Activated naive CD8-positive, alpha-beta T cell treated with anti-CD3 and anti-CD28 coated beads, Interleukin-2, amount 10 ng/mL, durations not matched to agents 7 days and 5 days (primary cell): ENCODE measurements at regions not wholly inside any gene's neighbourhood (a gene's known extent, or its start where the extent isn't known, plus 50 kb on each side); places are given as distances from the start of the nearest gene placed in this dataset.
"Not testable (repeated sequence)": the region's sequence is repeated elsewhere in the genome, so short reads cannot be mapped to it uniquely, and the experiment has no call there.

Experiments
- ATAC-seq: fragments of 150-1000 bp; cut with Tn5 transposase; one replicate; pipeline ENCODE4 v1.10.0; 2021; ENCODE audit warnings: low read depth, moderate library complexity
- POLR2A ChIA-PET: fragments of 350-600 bp; sonication (Branson Sonifier 250); formaldehyde crosslinking; loops from one replicate; lab custom pipeline; 2021; ENCODE audit warnings: antibody characterized with exemption; lab: Charles Lee
- DNase-seq: peaks from one replicate; pipeline ENCODE4 v3.0.0; 2021
- H3K27ac Mint-ChIP-seq: one replicate; pipeline ENCODE4 v1.8.0; 2022; ENCODE audit warnings: mild to moderate bottlenecking, mixed read lengths
- H3K27me3 Mint-ChIP-seq: one replicate; pipeline ENCODE4 v1.8.0; 2022; ENCODE audit warnings: mild to moderate bottlenecking, moderate library complexity, mixed read lengths
- H3K36me3 Mint-ChIP-seq: one replicate; pipeline ENCODE4 v1.8.0; 2021; ENCODE audit warnings: mild to moderate bottlenecking, mixed read lengths
- H3K4me1 Mint-ChIP-seq: one replicate; pipeline ENCODE4 v1.8.0; 2021; ENCODE audit warnings: mixed read lengths
- H3K4me3 Mint-ChIP-seq: one replicate; pipeline ENCODE4 v1.8.0; 2022; ENCODE audit warnings: mild to moderate bottlenecking, moderate library complexity, mixed read lengths
- H3K9me3 Mint-ChIP-seq: one replicate; pipeline ENCODE4 v1.8.0; 2021; ENCODE audit warnings: mixed read lengths

DNA sequence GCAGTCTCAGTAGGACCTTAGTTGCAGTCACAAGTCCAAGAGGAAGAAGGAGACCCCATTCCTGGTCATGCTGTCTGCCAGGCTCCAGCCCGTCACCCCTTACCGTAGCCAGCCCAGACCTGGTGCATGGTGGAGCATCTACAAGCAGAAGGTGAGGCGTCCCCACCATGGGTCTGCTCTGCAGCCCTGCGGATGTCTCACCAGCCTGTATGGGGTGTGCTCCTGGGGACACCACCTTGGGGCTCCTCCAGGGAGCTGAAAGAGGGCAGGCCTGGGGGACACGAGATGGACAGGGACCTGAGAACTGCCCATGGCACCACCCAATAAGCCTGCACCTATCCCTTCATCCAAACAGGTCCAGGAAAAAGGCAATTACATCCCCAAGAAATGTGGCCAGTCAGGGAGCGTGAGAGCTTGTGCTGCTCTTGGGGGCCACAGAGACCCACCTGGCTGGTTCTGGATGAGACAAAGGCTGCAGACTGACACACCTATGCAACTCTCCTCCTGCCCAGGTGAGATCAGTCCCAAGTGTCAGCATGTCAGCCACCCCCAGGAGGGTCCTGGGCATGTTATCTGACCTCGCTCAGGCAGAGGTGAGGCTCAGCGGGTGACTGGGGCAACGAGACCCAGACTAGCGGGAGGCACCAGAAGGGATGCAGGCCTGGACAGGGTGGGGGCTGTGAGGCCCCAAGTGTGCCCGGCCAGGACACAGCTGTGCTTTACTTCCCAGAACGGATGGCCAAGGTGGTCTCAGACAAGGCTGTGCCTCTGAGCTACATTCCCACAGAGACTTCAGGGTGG lies 84.5 kb upstream of the RET start:
- peaks cover 10% of the 10 kb centered on the region for H3K4me1 Mint-ChIP-seq
- POLR2A ChIA-PET: no interaction called here
- H3K27me3 Mint-ChIP-seq: peaks cover 7% of the 10 kb centered on the region
- ATAC-seq: no peak
- no peak for DNase-seq
- H3K36me3 Mint-ChIP-seq: no peaks in the 10 kb centered on the region
- H3K4me3 Mint-ChIP-seq: no peak overlapping the region
- no peaks in the 10 kb centered on the region for H3K9me3 Mint-ChIP-seq
- no peak overlapping the region for H3K27ac Mint-ChIP-seq

GRCh38 chr10:42992957-42993390 lies 83.9 kb upstream of the RET start:
- Mint-ChIP-seq H3K36me3 (no peaks in the 10 kb centered on the region), H3K4me1 (peaks cover 10% of the 10 kb centered on the region), H3K27ac (no peak overlapping the region), H3K9me3 (no peaks in the 10 kb centered on the region), H3K4me3 (no peak overlapping the region), H3K27me3 (peaks cover 7% of the 10 kb centered on the region)
- DNase-seq (no peak), ATAC-seq (no peak)
- POLR2A ChIA-PET: no interaction called here

DNA sequence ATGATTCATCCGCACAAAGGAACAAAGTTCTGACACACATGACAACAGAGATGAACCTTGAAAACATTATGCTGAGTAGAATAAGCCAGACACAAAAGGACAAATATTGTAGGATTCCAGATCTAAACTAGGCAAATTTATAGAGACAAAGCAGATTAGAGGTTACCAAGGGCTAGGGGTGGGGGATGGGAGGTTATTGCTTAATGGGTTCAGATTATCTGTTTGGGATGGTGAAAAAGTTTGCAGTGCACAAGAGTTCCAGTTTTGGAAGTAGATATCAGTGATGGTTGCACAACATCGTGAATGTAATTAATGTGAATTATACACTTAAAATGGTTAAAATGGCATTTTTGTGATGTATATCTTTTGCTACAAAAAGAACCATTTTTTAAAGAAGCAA lies 82.0 kb upstream of the RET start:
- H3K4me1 Mint-ChIP-seq, H3K36me3 Mint-ChIP-seq, ATAC-seq, DNase-seq, H3K27ac Mint-ChIP-seq, H3K9me3 Mint-ChIP-seq, POLR2A ChIA-PET, H3K27me3 Mint-ChIP-seq, H3K4me3 Mint-ChIP-seq: not testable (repeated sequence)

DNA sequence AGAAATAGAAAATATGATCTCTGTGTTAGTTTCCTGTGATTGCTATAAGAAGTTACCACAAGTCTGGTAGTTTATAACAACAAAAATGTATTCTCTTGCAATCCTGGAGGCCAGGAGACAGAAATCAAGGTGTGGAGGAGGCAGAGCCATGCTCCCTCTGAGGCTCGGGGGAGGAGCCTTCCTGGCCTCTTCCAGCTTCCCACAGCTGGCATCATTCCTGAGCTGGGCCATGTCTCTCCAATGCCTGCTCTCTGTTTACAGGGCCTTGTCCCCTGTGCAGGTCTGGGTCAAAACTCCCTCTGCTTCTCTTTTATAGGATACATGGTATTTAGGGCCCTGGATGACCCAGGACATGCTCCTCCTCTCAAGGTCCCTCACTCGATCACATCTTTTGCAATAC lies 81.3 kb upstream of the RET start:
- peaks cover under 1% of the 10 kb centered on the region for H3K4me1 Mint-ChIP-seq
- no peak for DNase-seq
- H3K27me3 Mint-ChIP-seq: peaks cover 7% of the 10 kb centered on the region
- H3K36me3 Mint-ChIP-seq: no peaks in the 10 kb centered on the region
- ATAC-seq: no peak
- H3K9me3 Mint-ChIP-seq: no peaks in the 10 kb centered on the region
- POLR2A ChIA-PET: no interaction called here
- no peak overlapping the region for H3K27ac Mint-ChIP-seq
- H3K4me3 Mint-ChIP-seq: no peak overlapping the region

GRCh38 chr10:42996588-42996987 lies 80.3 kb upstream of the RET start:
- no peaks in the 10 kb centered on the region for H3K4me1 Mint-ChIP-seq
- H3K27me3 Mint-ChIP-seq: peaks cover 7% of the 10 kb centered on the region
- POLR2A ChIA-PET: no interaction called here
- no peaks in the 10 kb centered on the region for H3K9me3 Mint-ChIP-seq
- DNase-seq (no peak), ATAC-seq (no peak)
- no peak overlapping the region for H3K4me3 Mint-ChIP-seq
- no peak overlapping the region for H3K27ac Mint-ChIP-seq
- H3K36me3 Mint-ChIP-seq: no peaks in the 10 kb centered on the region

DNA sequence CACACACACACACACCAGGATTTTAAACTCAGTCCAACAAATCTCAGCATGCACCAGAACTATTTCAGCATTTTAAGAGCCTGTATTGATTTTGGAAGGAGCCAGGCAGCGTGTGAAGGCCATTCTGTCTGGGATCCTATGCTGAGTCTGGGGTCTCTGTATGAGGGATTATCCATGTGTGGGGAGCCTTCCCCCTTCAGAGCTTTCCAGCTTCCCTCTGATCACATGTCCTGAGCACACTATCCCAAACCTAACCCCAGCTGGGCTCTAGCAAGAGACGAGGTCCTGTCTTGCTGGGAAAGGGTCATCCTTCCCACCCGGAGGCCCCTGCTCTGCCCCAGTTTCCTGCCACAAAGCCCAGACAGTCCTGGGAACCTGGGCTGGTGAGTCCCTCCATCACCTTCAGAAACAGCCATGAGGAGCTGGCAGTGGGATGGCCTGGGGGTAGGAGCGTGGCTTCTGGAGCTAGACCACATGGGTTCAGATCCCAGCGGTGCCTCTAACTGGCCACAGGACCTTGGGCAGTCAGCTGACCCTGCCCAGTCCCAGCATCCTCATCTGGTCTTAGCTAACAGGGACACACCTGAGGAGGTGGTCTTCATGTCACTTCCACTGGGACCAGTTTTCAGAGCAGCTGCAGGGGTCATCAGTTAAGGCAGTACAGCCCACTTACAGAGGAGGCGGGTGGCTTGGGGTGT lies 79.6 kb upstream of the RET start:
- no peaks in the 10 kb centered on the region for H3K36me3 Mint-ChIP-seq
- no peaks in the 10 kb centered on the region for H3K9me3 Mint-ChIP-seq
- H3K27me3 Mint-ChIP-seq: peaks cover 7% of the 10 kb centered on the region
- POLR2A ChIA-PET: no interaction called here
- no peak overlapping the region for H3K27ac Mint-ChIP-seq
- no peak for ATAC-seq
- H3K4me3 Mint-ChIP-seq: no peak overlapping the region
- no peak for DNase-seq
- H3K4me1 Mint-ChIP-seq: no peaks in the 10 kb centered on the region

DNA sequence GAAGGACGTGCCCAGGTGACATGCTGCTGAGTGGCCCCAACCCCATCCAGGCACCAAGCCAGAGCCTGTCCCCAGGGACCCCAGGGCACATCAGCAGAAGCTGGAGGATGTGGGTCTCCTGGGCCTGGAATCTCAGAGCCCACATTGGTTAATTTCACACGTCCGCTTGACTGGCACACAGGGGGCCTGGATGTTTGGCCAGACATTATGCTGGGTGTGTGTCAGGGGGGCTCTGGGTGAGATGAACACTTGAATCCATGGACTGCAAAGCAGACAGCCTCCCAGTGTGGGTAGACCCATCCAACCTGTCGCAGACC lies 79.1 kb upstream of the RET start:
- DNase-seq: no peak
- Mint-ChIP-seq H3K27ac (no peak overlapping the region), H3K27me3 (peaks cover 7% of the 10 kb centered on the region), H3K9me3 (no peaks in the 10 kb centered on the region), H3K4me1 (no peaks in the 10 kb centered on the region), H3K4me3 (no peak overlapping the region), H3K36me3 (no peaks in the 10 kb centered on the region)
- POLR2A ChIA-PET: no interaction called here
- no peak for ATAC-seq

DNA sequence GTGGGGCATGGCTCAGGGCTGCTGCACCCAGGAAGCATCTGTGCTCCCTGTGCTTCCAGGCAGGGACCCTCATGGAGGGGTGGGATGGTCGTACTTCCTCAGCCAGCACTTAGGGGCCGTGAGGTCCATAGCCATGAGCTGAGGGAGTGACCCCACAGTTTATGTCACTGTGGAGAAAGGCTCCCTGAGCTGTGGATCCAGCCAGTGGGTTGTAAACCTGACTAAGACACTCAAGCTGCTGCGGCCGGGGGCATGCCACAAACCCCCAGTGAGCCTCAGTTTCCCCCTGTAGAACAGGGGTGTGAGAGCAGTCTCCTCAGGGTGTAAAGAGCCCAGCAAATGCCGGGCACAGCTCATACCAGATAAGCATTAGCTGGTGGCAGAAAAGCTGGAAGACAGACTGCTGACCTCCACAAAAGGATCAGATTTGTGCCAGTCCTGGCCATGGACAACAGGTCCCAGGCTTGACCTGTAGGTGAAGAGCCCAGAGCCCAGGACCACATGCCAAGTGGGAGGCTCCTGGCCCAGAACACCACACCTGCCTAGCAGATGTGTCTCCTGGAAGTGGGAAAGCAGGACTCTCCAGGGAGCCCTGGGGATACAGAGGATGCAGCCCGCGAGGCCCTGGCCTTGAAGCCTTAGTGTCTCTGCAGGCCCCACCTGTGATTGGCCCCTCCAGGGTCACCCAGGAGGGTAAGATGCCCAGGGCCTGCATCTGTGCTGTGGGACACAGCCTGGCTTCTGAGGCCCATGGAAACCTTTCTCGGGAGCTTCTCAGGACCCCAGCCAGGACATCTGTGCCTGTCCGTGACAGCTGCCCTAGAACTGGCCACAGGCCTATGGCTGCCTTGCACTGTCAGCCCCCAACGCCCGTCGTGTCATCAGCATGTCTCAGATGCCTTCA lies 78.1 kb upstream of the RET start:
- POLR2A ChIA-PET: no interaction called here
- Mint-ChIP-seq H3K4me3 (no peak overlapping the region), H3K9me3 (no peaks in the 10 kb centered on the region), H3K4me1 (no peaks in the 10 kb centered on the region), H3K27me3 (peaks cover 7% of the 10 kb centered on the region), H3K36me3 (no peaks in the 10 kb centered on the region), H3K27ac (no peak overlapping the region)
- DNase-seq (no peak), ATAC-seq (no peak)

- POLR2A ChIA-PET: no interaction called here
- DNase-seq (no peak), ATAC-seq (no peak)
- Mint-ChIP-seq H3K36me3 (no peaks in the 10 kb centered on the region), H3K27me3 (peaks cover 7% of the 10 kb centered on the region), H3K4me3 (no peak overlapping the region), H3K4me1 (no peaks in the 10 kb centered on the region), H3K9me3 (no peaks in the 10 kb centered on the region), H3K27ac (no peak overlapping the region)
Measured at GRCh38 chr10:42999385-43000020, 77.4 kb upstream of the RET start.

- POLR2A ChIA-PET: no interaction called here
- Mint-ChIP-seq H3K4me3 (no peak overlapping the region), H3K27ac (no peak overlapping the region), H3K4me1 (no peaks in the 10 kb centered on the region), H3K36me3 (no peaks in the 10 kb centered on the region), H3K27me3 (peaks cover 5% of the 10 kb centered on the region), H3K9me3 (no peaks in the 10 kb centered on the region)
- no peak for DNase-seq
- no peak for ATAC-seq
Measured at GRCh38 chr10:43000021-43000411, 76.9 kb upstream of the RET start.

DNA sequence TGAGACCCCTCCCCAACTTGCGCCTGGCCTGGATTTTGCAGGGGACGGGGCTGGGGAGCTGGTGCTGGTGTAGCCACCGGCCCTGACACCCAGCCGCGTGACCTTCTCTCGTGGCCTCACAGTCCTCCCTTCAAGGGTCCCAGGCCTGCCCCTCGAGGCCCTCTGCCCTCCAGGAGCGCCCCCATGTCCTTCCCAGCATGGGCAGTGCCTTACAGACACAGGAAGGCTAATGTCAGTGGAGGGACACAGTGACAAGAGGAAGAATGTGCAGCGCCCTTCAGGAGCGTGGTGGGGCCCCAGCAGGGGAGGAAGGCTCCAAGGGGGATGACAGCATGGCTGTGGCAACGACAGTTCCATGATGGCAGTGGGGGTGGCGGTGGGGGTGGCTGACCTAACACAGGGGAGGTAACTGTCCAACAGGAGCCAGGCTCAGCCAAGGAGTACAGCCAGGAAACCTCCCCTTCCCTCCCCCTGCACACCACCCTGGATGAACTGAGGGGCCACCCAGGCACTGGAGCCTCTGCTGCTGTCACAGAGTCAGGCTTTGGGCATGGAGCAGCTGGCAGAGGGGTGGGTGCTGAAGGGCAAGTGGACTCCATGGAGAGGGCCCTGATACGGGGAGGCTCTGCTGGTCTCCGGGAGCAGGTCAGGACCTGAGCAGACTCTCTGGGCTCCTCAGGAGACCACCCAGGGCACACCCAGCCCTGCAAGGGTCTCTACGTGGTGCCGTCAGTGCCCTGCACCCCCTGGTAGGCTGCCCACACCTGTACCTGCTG lies 76.0 kb upstream of the RET start:
- Mint-ChIP-seq H3K27me3 (peaks cover 5% of the 10 kb centered on the region), H3K9me3 (no peaks in the 10 kb centered on the region), H3K4me3 (no peak overlapping the region), H3K36me3 (no peaks in the 10 kb centered on the region), H3K27ac (no peak overlapping the region), H3K4me1 (no peaks in the 10 kb centered on the region)
- POLR2A ChIA-PET: no interaction called here
- ATAC-seq (no peak), DNase-seq (no peak)

DNA sequence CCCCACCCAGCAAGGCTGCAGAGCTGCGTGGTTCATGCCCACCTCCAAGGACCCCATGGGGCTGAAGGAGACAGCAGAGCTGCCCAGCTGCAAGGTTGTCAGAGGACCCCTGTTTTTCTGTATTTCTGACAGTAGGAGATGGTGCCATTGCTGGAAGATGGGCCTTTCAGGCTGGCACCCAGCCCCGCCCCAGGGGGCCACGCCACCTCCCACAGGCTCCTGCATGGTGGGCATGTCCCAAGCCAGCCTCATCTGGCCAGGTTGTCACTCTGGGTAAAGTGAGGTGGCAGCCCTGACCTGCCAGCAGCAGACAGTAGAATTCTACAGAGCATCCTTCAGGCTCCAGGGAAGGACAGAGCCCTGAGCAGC lies 75.5 kb upstream of the RET start:
- H3K9me3 Mint-ChIP-seq: no peaks in the 10 kb centered on the region
- no peaks in the 10 kb centered on the region for H3K36me3 Mint-ChIP-seq
- H3K27ac Mint-ChIP-seq: no peak overlapping the region
- ATAC-seq: no peak
- no peak overlapping the region for H3K4me3 Mint-ChIP-seq
- POLR2A ChIA-PET: no interaction called here
- H3K4me1 Mint-ChIP-seq: no peaks in the 10 kb centered on the region
- DNase-seq: no peak
- H3K27me3 Mint-ChIP-seq: peaks cover 5% of the 10 kb centered on the region

DNA sequence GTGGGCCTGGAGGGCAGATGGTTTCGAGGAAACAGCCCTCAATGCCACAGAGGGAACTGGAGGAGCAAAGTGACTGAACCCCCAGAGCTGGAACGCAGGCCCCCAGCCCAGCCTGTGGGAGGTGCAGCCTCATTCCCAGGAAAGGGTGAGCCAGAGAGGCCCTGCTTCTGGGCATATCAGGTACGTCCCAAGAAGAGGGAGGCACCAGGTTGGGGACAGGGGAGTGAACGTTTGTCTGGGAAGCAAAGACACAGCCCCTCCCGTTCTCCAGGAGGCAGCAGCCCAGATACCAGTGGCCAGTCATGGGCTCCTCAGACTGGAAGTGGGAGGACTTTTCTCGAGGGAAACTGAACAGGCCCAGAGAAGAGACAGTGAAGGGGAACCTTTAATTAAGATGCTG lies 74.3 kb upstream of the RET start:
- H3K36me3 Mint-ChIP-seq: no peaks in the 10 kb centered on the region
- H3K27ac Mint-ChIP-seq: no peak overlapping the region
- no peaks in the 10 kb centered on the region for H3K4me1 Mint-ChIP-seq
- H3K4me3 Mint-ChIP-seq: no peak overlapping the region
- ATAC-seq (no peak), DNase-seq (no peak)
- no peaks in the 10 kb centered on the region for H3K9me3 Mint-ChIP-seq
- POLR2A ChIA-PET: no interaction called here
- peaks cover 5% of the 10 kb centered on the region for H3K27me3 Mint-ChIP-seq
